ENCODE measurements at regions not wholly inside any gene's neighbourhood (a gene's known extent, or its start where the extent isn't known, plus 50 kb on each side); places are given as distances from the start of the nearest gene placed in this dataset.

GRCh38 chr12:39077226-39077625 lies 171.8 kb upstream of the CPNE8 start:
- FAIRE-seq (no peak), DNase-seq (ENCODE audit: low read depth) (no peak)
- Histone ChIP-seq H3K36me3 (ENCODE audit: control insufficient read depth, insufficient read depth, low read length) (no peaks in the 10 kb centered on the region), H3K27me3 (ENCODE audit: control insufficient read depth, insufficient read depth, low read length) (no peaks in the 10 kb centered on the region), H3K4me3 (ENCODE audit: low read depth, low read length) (no peak overlapping the region)
- no peak for TF ChIP-seq CTCF (IDR thresholded peaks at IDR 0.05; ENCODE audit: insufficient read depth, low read length, severe bottlenecking)

DNA sequence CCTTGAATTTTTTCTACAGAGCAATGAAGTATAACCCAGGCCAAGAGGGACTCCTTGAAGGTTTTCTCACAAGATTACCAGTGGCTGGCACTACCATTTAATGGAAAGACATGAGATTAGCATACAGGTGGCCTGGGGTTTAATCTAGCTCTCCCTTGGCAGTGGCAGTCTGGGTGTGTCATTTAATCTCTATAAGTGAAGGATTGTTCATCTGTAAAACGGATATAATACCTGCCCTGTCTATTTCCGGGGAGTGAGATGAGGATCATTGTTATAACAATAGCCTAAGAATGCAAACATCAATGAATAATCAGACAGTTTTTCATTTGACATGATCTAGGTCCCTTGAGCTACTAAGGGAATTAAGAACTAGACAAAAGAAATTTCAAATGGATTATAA lies 168.7 kb upstream of the CPNE8 start:
- no peak for TF ChIP-seq CTCF (IDR thresholded peaks at IDR 0.05; ENCODE audit: insufficient read depth, low read length, severe bottlenecking)
- peak; percentile 33 for DNase-seq (ENCODE audit: low read depth)
- no peaks in the 10 kb centered on the region for H3K27me3 ChIP-seq (ENCODE audit: control insufficient read depth, insufficient read depth, low read length)
- no peaks in the 10 kb centered on the region for H3K36me3 ChIP-seq (ENCODE audit: control insufficient read depth, insufficient read depth, low read length)
- H3K4me3 ChIP-seq (ENCODE audit: low read depth, low read length): no peak overlapping the region
- FAIRE-seq: no peak

GRCh38 chr12:39072658-39073057 lies 167.3 kb upstream of the CPNE8 start:
- no peak for FAIRE-seq
- DNase-seq (ENCODE audit: low read depth): no peak
- TF ChIP-seq CTCF (IDR thresholded peaks at IDR 0.05; ENCODE audit: insufficient read depth, low read length, severe bottlenecking): no peak

GRCh38 chr12:39071611-39072010 lies 166.2 kb upstream of the CPNE8 start:
- DNase-seq (ENCODE audit: low read depth) (no peak), FAIRE-seq (no peak)
- Histone ChIP-seq H3K36me3 (ENCODE audit: control insufficient read depth, insufficient read depth, low read length) (no peaks in the 10 kb centered on the region), H3K4me3 (ENCODE audit: low read depth, low read length) (no peak overlapping the region), H3K27me3 (ENCODE audit: control insufficient read depth, insufficient read depth, low read length) (no peaks in the 10 kb centered on the region)
- no peak for TF ChIP-seq CTCF (IDR thresholded peaks at IDR 0.05; ENCODE audit: insufficient read depth, low read length, severe bottlenecking)

More at GRCh38 chr12:39072658-39073057, 167.3 kb upstream of the CPNE8 start:
- no peaks in the 10 kb centered on the region for H3K36me3 ChIP-seq (ENCODE audit: control insufficient read depth, insufficient read depth, low read length)
- no peak overlapping the region for H3K4me3 ChIP-seq (ENCODE audit: low read depth, low read length)
- no peaks in the 10 kb centered on the region for H3K27me3 ChIP-seq (ENCODE audit: control insufficient read depth, insufficient read depth, low read length)

DNA sequence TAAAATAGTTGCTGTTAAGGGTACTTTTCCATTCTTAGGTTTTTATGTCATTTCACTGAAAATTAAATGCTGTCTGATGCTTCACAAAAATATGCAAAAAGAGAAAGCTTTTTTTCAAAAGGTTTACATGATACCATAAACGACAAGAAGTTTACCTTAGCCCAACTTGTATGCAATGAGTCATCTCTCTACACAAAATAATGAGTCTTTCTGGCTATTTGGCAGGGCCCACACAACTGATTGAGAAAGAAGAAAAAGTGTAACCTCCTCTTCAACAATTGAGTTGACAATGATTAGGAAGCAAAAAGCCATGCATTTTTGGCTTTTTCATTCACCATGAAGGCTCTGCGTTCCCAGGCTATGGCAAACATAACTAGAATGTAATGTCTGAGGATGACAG lies 165.4 kb upstream of the CPNE8 start:
- no peak for TF ChIP-seq CTCF (IDR thresholded peaks at IDR 0.05; ENCODE audit: insufficient read depth, low read length, severe bottlenecking)
- Histone ChIP-seq H3K36me3 (ENCODE audit: control insufficient read depth, insufficient read depth, low read length) (no peaks in the 10 kb centered on the region), H3K4me3 (ENCODE audit: low read depth, low read length) (no peak overlapping the region), H3K27me3 (ENCODE audit: control insufficient read depth, insufficient read depth, low read length) (no peaks in the 10 kb centered on the region)
- FAIRE-seq (no peak), DNase-seq (ENCODE audit: low read depth) (peak; percentile 75)

DNA sequence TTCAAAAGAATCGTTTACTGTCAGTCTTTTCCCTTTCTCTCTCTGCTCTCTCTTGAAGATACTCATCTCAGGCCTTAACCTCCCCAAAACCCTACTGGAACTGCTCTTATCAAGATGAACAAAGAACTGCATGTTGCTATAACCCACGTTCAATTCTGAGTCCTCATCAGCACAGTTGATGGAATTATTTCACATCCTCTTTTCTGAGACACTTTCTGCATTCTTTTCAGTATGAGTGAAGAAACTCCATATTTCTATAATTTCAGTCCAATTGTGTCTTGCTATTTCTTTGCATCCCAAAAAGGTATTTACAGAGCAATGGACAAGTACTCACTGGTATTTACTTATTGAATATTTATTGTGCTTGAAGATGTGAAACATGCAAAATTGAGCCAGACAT lies 160.1 kb upstream of the CPNE8 start:
- DNase-seq (ENCODE audit: low read depth) (no peak), FAIRE-seq (no peak)
- H3K27me3 ChIP-seq (ENCODE audit: control insufficient read depth, insufficient read depth, low read length): no peaks in the 10 kb centered on the region
- no peaks in the 10 kb centered on the region for H3K36me3 ChIP-seq (ENCODE audit: control insufficient read depth, insufficient read depth, low read length)
- H3K4me3 ChIP-seq (ENCODE audit: low read depth, low read length): no peak overlapping the region
- no peak for TF ChIP-seq CTCF (IDR thresholded peaks at IDR 0.05; ENCODE audit: insufficient read depth, low read length, severe bottlenecking)

All from bronchial epithelial cell (primary cell).